VCaP (cell line): ENCODE measurements at regions not wholly inside any gene's neighbourhood (a gene's known extent, or its start where the extent isn't known, plus 50 kb on each side); places are given as distances from the start of the nearest gene placed in this dataset.

Experiments
- H3K27ac ChIP-seq: fragments of 450-650 bp; 2 replicates; pipeline ENCODE4 v1.5.1; 2017
- TF ChIP-seq, protein P1 (sequence below): fragments of 450-650 bp; conservative IDR thresholded peaks from 2 replicates; pipeline ENCODE4 v1.5.1; 2017; ENCODE audit warnings: mild to moderate bottlenecking, moderate library complexity

DNA sequence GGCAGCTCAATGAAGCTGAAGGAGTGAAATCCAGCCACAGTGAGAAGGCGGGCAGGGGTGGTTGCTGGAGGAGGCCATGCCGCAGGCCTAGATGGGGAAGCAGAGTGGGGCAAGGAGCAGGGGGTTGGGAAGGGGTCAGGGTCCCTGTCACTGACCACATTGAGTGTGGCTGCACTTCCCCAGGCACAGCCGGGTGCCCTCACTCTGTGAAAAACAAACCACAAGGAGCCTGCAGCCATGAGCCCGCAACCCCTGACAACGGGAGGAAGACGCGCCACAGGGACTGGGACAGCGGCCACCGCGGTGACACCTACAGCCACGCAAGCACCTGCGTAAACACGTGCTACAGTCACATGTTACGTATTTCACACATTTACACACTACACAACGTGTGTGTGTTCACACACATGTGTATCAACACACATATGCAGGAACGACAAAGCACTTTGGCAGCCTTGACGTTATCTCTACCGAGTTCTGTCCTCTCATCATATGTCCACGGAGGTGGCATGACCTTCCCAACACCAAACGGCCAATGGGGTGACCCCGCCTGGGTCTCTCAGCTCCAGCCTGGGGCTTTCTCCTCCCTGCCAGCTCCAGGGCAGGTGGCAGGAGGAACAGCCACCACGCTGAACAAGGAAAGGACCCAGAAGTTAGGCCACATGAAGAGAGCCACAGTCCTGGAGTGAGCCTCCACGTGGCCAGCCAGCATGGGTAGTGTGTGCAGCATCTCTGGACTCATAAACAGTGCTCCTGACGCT is 137.6 kb upstream of the RPS6KA2 start:
- H3K27ac ChIP-seq, result no peak overlapping the region
- TF ChIP-seq, protein P1, sequence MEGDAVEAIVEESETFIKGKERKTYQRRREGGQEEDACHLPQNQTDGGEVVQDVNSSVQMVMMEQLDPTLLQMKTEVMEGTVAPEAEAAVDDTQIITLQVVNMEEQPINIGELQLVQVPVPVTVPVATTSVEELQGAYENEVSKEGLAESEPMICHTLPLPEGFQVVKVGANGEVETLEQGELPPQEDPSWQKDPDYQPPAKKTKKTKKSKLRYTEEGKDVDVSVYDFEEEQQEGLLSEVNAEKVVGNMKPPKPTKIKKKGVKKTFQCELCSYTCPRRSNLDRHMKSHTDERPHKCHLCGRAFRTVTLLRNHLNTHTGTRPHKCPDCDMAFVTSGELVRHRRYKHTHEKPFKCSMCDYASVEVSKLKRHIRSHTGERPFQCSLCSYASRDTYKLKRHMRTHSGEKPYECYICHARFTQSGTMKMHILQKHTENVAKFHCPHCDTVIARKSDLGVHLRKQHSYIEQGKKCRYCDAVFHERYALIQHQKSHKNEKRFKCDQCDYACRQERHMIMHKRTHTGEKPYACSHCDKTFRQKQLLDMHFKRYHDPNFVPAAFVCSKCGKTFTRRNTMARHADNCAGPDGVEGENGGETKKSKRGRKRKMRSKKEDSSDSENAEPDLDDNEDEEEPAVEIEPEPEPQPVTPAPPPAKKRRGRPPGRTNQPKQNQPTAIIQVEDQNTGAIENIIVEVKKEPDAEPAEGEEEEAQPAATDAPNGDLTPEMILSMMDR, result no peak

DNA sequence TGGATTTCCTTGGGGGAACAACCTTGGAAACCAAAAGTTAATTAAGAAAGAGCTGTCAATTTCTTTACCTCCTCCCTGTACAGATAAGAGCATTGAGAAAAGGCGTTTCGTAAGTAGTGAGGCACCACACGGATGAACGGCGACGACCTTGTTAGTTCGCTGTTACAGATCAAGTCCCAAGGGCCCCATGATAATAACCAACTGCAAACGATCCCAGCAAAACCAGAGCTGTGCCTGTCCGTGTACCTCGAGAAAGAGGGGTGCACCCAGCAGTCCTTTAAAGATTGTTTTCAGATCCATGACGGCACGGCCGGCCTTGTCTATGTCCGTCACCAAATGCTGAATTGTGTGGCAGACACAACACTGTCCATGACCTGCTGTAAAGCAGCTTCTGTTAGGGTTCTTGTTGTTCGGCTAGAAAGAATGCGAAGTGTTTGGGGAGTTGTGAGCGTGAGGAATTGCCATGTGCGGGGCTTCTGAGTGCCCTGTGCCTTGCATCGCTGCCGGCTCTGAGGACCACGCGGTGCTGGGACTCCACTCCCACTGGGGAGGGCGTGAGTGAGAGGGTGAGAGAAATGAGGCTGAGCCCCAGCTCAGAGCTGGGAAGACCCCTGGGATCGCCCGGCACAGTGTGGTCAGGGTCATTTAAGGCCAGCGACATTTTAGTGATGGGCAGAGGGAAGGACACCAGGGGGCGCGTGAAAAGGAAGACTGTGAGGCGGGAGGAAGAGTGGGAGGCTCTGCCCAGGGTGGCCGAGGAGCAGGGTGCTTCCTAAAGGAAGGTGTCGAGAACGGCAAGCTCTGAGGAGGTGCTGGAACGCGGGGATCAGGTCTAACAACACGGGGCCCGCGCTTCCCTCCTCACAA is 136.8 kb upstream of the RPS6KA2 start:
- no peak overlapping the region for H3K27ac ChIP-seq

DNA sequence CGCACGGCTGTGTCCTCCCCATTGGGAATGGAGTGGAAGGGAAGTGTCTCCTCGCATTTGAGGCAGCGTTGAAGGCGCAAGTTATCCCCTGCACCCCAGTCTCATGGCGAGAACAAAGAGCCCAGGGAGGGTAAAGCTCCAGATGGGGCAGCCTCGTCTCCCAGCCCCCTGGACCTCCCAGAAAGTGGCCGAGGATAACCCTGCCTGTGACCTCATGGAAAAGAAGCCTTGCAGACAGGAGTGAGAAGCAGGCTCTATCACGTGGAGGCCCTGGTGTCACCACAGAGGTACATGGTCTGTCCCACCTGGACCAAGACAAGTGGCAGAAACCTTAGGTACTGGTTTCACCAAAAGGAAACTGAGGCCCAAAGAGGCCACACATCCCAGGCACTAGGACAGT is 134.8 kb upstream of the RPS6KA2 start:
- TF ChIP-seq, protein P1, result no peak
- H3K27ac ChIP-seq, result no peak overlapping the region

More for the DNA sequence above, 136.8 kb upstream of the RPS6KA2 start:
- TF ChIP-seq, protein P1, result no peak

DNA sequence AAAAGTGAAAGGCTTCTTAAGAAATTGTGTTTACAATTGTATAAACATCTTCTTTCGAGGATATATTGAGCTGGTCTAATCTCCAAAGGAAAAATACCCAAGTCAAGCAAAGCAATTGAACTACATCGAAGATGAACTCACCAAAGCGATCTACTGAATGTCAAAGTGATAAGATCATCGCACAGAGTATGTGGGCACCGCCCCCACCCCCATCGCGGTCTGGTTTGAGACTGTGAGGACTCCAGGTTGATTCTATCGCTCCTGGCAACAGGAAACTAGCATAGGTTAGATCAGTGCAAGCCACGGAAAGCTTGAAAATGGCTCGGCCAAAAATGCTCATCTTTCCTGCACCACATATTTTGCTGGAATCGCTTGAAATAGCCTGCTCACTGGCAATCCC is 133.2 kb upstream of the RPS6KA2 start:
- TF ChIP-seq, protein P1, result no peak
- no peak overlapping the region for H3K27ac ChIP-seq

DNA sequence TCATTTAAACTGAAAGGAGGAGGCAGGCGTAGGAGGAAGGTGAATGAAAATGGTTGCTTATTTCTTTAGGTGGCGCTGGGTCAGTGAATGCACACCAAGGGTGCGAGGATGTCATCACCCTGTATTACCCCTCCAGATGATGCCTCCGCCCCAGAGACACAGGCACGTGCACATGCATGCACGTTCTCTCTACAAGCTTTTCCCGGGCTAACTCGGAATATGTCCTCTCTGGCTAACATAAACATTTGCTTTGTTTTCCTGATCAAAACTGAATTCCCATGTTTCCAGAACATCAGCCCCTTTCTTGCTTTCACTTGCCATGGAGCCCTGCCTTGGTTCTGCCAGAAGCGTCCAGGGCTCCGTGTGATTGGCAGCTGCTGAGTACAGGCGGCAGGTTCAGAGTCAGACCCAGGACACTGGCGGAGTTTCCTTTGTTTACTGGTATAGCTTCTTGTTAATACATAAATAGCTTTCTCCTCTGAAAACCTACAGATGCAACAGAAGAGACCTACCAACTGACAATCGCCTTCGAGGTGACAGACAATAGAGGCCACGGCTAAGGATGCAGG is 131.2 kb upstream of the RPS6KA2 start:
- TF ChIP-seq, protein P1, result no peak
- H3K27ac ChIP-seq, result no peak overlapping the region

DNA sequence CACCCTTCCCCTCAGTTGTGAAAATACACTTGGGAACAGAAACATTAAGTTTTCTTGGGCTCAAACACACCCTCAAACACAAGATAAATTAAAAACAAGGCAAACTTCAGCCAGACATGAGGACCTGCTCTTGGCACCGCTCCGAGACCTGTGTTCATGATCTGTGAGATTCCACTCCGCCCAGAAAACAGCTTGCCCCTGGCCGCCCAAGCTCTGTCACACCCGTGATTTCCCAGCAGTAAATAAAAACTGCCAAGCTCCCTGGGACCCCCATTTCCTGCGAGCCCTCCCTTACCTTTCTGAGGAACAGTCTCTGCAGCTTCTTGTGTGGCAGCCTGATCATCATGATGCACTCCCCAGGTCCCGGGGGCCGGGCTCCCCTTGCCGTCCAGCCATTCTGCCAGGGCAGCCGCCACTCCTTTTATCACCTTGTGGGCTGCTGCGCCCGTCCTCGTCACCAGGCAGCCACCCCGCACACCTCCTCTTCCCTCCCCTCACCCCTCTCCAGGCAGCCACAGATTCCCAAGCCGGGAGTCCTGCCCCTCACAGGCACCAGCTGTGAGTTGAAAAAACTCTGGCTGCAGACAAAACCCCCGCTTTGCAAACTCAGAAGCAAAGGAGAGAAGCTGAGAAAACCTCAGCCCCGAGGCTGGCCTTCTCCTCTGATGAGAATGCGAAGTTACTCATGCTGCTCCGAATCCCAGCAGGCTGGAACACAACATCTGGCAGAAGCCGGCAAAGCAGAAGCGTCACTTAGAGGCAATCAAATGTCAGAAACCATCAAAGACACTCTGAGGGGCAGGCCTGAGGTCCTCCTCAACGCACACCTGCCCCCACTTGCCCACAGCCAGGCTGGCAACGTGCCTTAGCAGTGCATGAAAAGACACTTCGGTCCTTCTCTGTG is 130.4 kb upstream of the RPS6KA2 start:
- H3K27ac ChIP-seq, result no peak overlapping the region
- TF ChIP-seq, protein P1, result no peak
